A549 (cell line): ENCODE measurements at regions not wholly inside any gene's neighbourhood (a gene's known extent, or its start where the extent isn't known, plus 50 kb on each side); places are given as distances from the start of the nearest gene placed in this dataset.

ENCODE experiments used
- CBX8 ChIP-seq: fragments of 200-600 bp; sonication (generic); IDR thresholded peaks from 2 replicates; pipeline ENCODE4 v1.6.1; 2016
- CTCF ChIP-seq: fragments of >200 bp; sonication (Bioruptor Twin); formaldehyde crosslinking; IDR thresholded peaks from 3 replicates; pipeline ENCODE4 v1.5.1; 2016
- ELK1 ChIP-seq: fragments of 150-350 bp; IDR thresholded peaks from 2 replicates; pipeline ENCODE4 v1.6.1; 2014; ENCODE audit warnings: low read depth, mild to moderate bottlenecking, low read length
- JUNB ChIP-seq: fragments of >200 bp; sonication (Bioruptor Twin); formaldehyde crosslinking; IDR thresholded peaks from 2 replicates; pipeline ENCODE4 v1.6.1; 2016
- MAFK ChIP-seq: fragments of 450-650 bp; IDR thresholded peaks from 2 replicates; pipeline ENCODE4 v1.6.1; 2014; ENCODE audit not compliant: partially characterized antibody
- POLR2A ChIP-seq: IDR thresholded peaks from 2 replicates; pipeline ENCODE4 v1.6.1; 2012; ENCODE audit warnings: mild to moderate bottlenecking, low read length
- POLR2AphosphoS2 ChIP-seq: conservative IDR thresholded peaks from 2 replicates; pipeline ENCODE4 v1.6.1; 2012; ENCODE audit warnings: low read length, improper control_type of control experiment, inconsistent platforms
- RAD21 ChIP-seq, 2 experiments: fragments of >200 bp in 1 of 2; sonication (Bioruptor Twin) in 1 of 2; formaldehyde crosslinking in 1 of 2; IDR thresholded peaks in 1 of 2; conservative IDR thresholded peaks in 1 of 2; 2 replicates in 1 of 2; 3 replicates in 1 of 2; pipeline ENCODE4 v1.6.1; 2012 to 2018; ENCODE audit warnings: inconsistent platforms in 1 of 2
- RFX5 ChIP-seq: fragments of 450-650 bp; IDR thresholded peaks from 2 replicates; pipeline ENCODE4 v1.7.1; 2014; ENCODE audit warnings: antibody characterized with exemption, mild to moderate bottlenecking, moderate library complexity
- SMC3 ChIP-seq: fragments of >200 bp; sonication (Bioruptor Twin); formaldehyde crosslinking; IDR thresholded peaks from 3 replicates; pipeline ENCODE4 v1.6.1; 2018; ENCODE audit warnings: inconsistent platforms
- USF2 ChIP-seq: fragments of 450-650 bp; IDR thresholded peaks from 2 replicates; pipeline ENCODE4 v1.6.1; 2014; ENCODE audit warnings: antibody characterized with exemption
- ZFP36 ChIP-seq: fragments of 450-650 bp; IDR thresholded peaks from 2 replicates; pipeline ENCODE4 v1.6.1; 2014; ENCODE audit warnings: borderline replicate concordance; ENCODE audit not compliant: partially characterized antibody

- TF ChIP-seq MAFK (no peak), CBX8 (no peak), USF2 (no peak), POLR2A (no peak), POLR2AphosphoS2 (no peak), ZFP36 (no peak), CTCF (no peak), RFX5 (no peak), ELK1 (no peak), JUNB (no peak), RAD21 (conservative IDR thresholded peaks at IDR 0.05 in 1 of 2, IDR thresholded peaks at IDR 0.05 in 1 of 2) (no peak), SMC3 (no peak)
These were observed 818.8 kb upstream of the GYPC start for GRCh38 chr2:125837128-125837527.
